GM21381 (cell line): ENCODE measurements at regions not wholly inside any gene's neighbourhood (a gene's known extent, or its start where the extent isn't known, plus 50 kb on each side); places are given as distances from the start of the nearest gene placed in this dataset.

Experiments used
- ATAC-seq: cut with Tn5 transposase; IDR thresholded peaks from one replicate; pipeline ENCODE4 v1.9.1; 2021; ENCODE audit warnings: mild to moderate bottlenecking, moderate library complexity; ENCODE audit not compliant: unreplicated experiment

DNA sequence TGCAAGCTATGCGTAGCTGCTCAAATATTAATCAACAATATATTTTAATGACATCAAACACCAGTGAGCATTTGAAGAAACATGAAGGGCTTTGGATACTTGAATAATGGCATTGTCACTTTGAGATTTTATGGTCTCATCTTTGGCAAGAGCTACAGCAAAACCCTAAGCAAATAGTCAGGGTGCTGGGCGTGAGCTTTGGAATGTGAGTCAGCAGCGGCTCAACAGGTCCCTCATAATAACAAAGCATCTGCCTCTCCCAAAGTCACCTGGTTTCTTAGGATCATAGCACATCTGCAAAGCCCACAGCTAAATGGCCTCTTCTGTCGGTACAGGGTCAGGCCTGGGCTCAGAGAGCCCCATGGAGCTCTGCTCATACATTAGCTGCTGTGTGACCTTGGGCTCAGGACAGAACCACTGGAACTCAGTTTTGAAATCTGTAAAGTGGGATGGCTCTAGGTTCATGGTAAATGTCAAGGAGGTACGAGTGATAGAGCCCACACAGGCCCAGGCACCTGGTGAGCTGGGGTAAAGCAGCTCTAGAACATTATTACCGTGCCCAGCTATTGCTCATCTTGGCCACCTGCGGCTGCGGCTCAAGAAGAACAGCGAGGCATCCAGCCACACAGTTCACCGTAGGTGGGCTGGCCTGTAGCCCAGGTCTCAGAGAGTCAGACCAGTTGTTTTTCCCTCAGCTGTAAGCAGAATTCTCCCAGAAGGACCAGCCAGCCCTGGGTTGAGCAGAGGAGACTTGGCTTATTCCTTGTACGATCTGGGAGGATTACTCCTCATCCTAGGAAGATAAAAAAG is 544.5 kb upstream of the CDH11 start:
- ATAC-seq = no peak

DNA sequence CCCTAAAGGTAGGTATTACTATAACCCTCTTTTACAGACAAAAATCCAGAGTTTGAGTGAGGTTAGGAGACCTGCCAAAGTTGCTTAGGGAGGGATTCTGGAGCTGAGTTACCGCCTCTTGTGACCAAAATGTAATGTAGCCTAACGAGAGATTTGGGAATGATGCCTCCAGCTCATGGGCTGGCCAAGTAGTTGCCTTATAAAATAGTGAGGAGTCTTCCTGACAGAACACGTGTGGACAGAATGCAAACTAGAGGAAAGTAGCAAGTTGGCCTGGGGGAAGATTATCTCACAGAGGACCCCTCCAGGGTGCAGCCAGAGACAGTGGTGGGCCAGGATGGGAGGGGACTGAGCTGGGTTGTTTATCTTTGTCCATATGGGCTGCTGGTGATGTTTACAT is 543.7 kb upstream of the CDH11 start:
- no peak for ATAC-seq

DNA sequence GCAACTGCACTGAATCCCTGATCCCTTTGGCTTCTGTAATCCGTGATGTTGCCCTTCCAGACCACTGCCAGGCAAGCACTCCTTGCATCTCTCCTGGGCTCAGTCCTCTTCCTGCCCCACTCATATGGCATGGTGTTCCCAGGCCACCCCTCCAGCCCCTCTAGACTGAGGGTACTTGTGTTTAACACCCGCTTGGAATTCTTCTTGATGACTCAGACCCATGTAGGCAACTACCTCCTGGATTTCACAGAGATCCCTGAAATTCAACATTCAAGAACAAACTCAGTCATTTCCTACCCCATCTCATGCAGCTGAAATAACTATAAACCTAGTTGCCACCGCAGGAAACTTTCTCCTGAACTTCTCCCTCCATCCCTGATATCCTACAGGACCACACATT is 541.9 kb upstream of the CDH11 start:
- ATAC-seq = no peak

DNA sequence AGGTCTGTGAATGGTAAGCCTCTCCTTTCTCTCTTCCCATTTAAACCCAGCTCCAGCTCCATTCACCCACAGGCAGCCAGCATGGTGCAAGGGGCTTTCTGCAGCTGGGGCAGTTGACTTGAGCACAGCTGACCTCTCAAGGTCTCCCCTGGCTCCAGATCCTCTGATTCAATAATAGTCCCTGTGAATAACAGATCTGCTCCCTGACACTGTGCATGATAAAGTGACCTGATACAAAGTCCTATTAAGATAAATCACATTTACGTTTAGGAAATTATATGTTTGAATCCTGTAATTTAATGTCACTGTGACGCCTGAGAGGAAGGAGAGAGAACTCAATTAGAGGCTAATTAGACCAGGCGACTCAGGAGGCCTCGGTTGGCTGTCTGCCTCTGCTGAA is 540.4 kb upstream of the CDH11 start:
- no peak for ATAC-seq

DNA sequence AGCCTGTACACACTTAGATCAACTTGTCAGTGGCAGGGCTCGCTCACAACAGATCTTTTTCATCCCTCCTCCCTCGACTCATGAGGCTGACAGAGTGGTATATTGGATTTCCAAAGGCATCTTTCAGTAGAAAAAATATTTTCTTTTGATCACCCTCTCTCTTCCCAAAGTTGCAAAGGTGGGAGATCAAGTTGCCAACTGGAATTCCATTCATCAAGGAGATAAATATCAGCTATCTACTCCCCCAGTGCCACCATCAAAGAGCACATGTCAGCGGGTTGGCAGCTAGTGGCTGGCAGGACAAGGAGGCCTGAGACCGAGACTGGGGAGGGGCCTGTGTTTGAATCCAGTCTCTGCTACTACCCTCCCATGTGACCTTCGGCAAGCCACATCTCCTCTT is 539.7 kb upstream of the CDH11 start:
- ATAC-seq = no peak

DNA sequence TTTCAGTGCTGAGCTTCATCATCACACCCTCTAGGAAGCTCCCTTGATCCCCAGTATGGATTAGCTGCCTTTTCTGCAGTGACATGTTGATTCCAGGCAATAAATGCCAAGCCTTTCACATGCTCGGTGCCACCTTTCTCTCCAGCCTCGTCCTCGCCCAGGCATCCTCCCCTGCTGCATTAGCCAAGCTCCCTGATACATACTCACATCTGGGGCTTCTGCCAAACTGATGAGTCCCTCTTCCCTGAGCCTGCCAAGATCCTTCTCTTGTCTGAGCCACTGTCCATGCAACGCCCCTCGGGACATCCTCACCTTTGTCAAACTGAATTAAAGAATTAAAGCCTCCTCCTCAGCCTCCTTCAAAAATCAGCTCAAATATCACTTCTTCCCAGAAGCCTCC is 538.5 kb upstream of the CDH11 start:
- ATAC-seq = no peak

DNA sequence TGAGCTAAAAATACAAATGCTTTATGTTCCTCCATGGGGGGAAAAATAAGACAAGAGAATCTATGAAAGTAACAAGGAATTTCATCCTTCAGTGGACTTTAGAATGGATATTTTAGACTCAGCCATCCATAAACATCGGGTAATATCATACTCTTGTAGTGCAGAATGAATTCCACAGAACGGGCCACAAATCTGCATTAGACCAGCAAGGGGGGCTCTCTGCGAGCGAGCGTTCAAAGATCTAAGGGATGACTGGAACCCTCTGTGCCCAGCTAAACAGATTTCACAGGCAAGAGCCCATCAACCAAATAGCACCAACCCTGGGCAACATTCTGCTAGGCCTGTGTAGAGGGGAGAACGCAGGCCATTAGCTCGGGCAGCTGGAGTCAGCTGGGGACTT is 537.9 kb upstream of the CDH11 start:
- ATAC-seq = no peak

DNA sequence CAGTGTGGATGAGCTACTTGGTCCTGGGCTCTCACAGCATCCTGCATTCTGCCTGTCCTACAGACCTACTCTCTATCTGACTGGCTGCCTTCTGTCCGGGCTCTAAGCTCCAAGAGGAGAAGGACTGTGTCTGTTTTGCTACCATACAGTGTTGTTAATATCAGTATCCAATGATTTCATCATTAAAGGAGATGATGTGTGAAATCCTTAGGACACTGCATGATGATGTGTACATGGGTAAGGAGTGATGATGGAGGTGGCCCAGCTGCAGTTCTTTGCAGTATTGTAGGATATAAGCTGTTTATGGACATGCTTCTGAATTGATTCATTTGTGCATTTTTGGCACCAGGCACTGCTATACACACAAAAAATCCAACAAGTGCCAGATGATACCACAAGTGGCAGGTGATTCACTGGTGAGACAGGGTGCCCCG is 536.9 kb upstream of the CDH11 start:
- no peak for ATAC-seq

DNA sequence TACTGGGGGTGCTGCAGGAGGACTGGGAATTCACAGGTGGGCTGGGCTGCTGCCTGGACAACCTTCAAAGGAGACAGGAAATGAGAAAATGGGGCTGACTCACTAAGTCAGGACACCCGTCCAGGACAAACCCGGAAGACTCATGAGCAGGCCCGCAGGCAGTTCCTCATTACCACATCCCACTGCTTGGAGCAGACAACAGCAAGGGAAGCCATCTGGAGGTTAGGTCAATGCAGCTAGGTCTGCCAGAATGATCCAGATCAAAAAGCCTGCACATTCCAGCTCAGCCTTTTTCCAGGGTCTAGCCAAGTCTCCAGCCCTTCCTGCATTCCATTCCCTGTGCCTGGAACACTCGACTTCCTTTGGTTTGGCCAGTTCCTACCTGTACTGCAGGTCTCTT is 536.5 kb upstream of the CDH11 start:
- no peak for ATAC-seq

DNA sequence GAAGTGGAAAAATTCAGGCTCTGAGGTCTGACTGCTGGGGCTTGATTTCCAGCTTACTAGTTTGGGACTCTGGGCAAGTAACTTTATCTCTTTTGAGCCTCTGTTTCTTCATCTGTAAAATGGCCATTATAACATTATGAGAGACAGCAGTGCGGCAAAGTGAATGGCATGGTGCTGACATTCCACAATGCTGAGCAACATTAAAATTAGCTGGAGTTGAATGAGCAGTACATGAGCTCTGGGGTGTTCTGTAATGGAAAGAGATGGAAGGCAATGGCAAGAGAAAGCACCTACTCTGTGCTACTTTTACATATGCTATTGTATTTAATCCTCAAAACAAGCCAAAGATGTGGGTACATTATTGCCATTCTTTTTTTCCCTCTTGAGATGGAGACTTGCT is 535.7 kb upstream of the CDH11 start:
- no peak for ATAC-seq

DNA sequence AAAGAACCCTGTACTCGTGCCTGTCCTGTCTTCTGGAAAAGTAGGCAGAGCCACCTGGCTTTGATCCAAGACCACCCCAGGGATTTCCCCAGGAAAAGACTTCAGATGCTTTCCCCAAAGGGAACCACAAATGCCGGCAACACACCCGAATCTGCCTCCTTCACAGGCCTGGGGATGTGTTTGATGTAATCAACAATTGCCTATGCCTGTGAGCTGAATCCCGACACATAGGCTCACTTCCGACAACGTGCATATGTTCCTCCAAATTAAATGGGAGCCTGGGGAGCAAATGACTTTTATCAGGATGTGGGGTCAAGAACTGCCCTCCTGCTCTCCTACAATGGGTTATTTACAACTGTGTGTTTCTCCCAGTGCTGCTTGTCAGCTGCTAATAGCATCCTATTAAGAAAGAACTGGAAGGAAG is 535.2 kb upstream of the CDH11 start:
- no peak for ATAC-seq

DNA sequence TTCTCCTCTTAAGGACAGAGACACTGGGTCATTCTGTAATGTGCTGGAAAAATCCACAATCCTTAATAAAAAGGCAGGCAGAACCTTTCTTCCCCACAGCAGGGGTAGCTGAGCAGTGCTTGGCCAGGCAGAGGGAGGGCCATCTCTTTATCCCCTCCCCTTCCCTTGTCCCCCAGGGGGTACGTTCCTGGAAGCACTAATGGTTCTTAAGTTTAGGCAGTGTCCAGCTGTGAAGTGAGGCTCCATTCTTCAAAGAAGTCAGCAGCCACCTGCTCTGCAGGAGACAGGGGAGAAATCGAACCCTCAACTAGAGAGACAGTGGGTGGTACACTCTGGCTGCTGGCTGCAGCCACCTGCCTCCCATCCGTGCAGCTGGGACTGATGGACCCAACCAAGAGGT is 533.9 kb upstream of the CDH11 start:
- no peak for ATAC-seq

DNA sequence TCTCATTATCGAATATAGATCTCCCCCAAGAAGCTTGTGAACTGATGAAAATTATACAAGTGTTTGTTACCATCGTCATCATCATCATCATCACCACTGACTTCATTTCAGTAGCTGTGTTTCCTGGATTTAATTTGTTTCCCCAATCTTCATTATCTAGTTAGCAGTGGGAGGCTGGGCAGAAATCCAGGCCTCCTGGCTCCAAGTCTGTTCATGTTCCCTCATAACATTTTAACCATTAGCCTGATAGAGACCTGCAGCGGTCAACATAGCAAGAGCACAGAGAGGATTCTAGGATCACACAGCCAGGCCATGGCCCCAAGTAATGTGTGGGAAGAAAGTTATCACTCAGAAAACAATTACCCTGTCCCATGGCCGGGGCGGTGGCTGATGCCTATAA is 526.2 kb upstream of the CDH11 start:
- no peak for ATAC-seq

DNA sequence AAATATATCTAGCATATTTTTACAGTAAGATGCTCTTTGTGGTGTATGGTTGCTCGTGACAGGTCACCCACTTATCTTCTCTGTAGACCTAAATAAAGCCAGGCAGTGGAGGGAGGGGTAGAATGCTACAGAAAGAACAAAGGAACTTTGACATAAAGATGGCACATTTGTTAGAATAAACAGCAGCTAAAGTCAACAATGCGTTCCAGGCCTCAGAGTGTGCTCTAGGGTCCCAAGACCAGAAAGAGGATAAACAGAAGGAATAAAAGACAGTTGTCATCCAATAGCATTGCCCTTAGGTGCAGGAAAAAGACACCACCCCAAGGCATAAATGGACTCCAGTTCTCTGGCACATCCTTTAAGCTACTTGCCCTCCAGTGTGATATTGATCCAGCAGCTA is 523.0 kb upstream of the CDH11 start:
- no peak for ATAC-seq

DNA sequence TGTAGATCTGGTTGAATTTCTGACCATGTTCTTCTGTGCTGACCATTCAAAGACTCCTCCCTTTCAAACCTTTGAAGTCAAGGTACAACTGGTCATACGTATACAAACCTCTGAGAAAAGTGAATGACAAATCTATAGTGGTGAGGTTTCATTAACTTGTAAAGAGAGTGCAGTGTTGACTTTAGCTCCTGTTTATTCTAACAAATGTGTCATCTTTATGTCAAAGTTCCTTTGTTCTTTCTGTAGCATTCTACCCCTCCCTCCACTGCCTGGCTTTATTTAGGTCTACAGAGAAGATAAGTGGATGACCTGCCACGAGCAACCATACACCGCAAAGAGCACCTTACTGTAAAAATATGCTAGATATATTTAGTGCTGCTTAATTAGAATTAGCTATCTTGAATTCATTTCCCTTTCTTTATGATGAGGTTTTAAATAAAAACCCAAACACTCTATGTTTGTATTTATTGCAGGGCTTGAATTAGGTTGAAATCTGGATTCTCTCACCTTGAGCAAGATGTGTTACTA is 520.0 kb upstream of the CDH11 start:
- ATAC-seq = no peak

DNA sequence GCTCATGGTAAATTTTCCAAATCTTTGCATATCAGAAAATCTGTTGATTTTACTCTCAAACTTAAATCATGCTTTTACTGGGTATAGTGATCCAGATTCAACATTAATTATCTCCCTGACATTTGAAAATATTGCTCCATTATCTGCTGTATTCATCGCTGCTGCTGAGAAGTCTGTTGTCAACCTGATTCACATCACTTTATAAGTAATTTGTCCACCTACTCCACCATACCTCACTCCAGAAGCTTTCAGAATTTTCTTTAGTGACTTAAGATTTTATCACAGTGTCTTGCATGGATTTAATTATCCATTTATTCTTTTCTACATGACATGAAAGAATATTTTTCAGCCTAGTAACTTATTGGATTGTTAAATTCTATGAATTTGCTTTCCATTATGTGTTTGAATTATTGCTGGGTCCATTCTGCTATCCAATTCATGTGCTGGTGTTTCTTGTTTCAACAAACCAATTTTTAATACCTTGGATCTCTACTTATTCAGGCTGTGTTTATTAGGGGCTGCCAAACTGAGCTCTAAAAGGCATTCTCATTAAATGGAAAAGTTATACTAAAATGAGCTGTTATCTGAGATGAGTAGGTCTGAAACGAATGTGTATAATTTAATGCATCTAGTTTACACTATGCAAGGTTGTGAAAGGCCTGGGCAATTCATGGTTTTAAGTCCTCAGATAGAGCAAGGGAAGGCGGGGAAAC is 519.3 kb upstream of the CDH11 start:
- ATAC-seq = no peak

DNA sequence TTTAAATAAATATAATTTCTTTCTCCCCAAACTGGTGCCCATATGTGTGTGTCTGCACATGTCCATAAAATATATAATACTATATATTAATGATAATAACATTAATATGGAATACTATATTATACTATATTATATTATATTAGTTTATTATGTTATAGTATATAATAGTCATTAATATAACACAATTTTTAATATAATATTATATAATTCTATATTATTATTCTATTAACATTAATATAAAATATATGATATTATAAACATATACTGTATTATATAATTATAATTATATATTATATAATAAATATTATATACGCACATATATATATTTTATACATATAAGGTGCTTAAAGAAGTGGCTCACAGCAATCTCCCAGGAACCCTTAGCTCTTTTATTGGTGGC is 513.0 kb upstream of the CDH11 start:
- no peak for ATAC-seq

DNA sequence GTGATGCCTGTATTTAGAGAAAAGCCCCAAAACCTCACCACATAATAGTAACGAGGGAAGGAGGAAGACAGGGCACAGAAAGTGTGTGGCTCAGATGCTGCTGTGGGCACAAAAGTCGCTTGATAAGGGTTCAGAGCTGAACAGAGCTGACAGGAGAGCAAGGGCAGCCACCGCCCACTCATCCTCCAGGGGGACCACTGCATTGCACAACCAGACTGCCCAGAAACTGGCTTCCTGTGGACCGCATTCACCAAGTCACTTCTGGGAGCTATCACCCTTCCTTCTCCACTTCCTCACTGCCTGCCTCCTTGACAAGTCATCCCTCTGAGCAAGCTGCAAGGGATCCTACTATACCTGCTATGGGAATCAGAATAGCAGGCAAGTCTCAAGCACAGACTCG is 512.4 kb upstream of the CDH11 start:
- ATAC-seq = no peak

DNA sequence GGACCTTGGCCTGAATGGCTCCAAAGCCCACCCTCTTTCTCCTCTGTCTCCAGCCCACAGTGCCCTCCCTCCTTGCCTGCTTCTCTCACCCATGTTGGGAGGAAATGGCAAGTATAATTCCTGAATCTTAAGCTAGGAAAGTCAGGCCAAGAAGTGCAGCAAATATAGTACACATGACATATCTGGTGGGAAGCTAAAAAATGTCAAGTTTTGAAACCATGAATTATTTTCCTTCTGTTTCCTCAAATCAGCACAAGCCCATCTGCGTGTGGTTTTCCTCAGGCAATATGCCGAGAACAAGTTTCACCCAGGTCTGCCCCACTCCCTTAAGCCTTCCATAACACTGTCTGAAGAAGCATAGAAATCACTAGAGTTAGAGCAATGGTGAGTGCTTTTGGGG is 502.8 kb upstream of the CDH11 start:
- ATAC-seq = no peak

DNA sequence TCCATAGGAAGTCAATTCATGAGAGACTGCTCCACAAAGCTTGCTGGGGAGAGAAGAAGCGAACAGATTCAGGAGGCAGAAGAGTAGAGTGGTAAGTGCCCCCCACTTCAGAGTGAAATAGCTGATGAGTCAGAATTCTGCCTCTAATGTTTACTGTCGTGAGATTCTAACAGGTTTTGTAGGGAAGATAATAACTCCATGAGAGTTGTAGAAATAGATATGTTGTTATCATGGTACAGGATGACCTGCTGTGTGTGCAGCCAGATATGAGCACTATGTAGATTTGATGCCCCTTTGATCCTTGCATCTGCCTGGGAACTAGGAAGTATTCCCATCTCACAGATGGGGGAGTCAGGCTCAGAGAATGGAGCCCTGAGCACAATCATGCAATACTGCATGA is 502.4 kb upstream of the CDH11 start:
- ATAC-seq = no peak

DNA sequence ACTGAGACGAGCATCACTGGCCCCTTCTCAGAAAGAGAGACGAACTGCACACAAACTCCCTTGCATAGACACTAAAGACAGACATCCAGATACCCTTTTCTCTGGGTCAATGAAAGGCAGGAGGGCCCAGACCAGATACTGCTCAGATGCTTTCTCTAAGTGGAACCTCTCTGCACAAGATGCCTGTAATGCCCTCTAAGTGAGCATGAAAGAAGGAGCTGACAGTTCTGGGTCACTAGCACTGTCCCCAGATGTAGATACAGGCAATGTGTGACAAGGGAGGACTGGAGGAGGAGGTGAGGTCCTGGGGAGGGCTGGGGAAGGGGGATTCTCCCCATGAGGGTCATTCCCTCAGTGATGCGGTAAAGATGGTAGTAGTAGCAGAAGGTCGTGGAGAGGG is 501.0 kb upstream of the CDH11 start:
- ATAC-seq = no peak

DNA sequence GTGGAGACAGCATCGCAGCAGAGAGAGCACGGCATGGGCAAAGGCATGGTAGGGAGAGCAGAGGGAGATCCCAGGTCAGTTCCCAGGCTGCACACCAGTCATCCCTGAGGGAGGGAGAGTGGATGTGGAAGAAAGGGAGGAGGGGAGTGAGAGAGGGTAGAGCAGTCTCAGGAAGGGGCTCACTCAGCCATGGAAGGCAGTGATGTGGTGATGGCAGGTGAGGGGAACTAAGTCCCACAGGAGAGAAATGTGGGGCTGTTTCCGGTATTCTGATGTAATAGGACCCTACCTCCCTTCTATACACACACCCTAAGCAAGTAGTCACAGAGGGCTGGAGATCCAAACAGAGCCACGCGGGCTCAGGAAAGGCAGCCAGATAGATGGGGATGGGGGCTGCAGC is 500.3 kb upstream of the CDH11 start:
- no peak for ATAC-seq
